ENCODE measurements at regions not wholly inside any gene's neighbourhood (a gene's known extent, or its start where the extent isn't known, plus 50 kb on each side); places are given as distances from the start of the nearest gene placed in this dataset.

GRCh38 chr1:80931178-80931577 is 869.6 kb upstream of the ADGRL2 start:
- DNase-seq, result no peak

- DNase-seq, result no peak
Measured at GRCh38 chr1:80929868-80930508, 870.7 kb upstream of the ADGRL2 start.

GRCh38 chr1:80926531-80926930 is 874.2 kb upstream of the ADGRL2 start:
- DNase-seq, result no peak

- no peak for DNase-seq
Measured at GRCh38 chr1:80925130-80925805, 875.5 kb upstream of the ADGRL2 start.

- DNase-seq, result no peak
Measured at GRCh38 chr1:80924290-80924689, 876.4 kb upstream of the ADGRL2 start.

- no peak for DNase-seq
Measured at GRCh38 chr1:80922906-80923305, 877.8 kb upstream of the ADGRL2 start.

- DNase-seq, result no peak
Measured at GRCh38 chr1:80919426-80919825, 881.3 kb upstream of the ADGRL2 start.

GRCh38 chr1:80918380-80918779 is 882.4 kb upstream of the ADGRL2 start:
- no peak for DNase-seq

- DNase-seq, result no peak
Measured at GRCh38 chr1:80917826-80918225, 882.9 kb upstream of the ADGRL2 start.

- no peak for DNase-seq
Measured at GRCh38 chr1:80917225-80917624, 883.5 kb upstream of the ADGRL2 start.

- no peak for DNase-seq
Measured at GRCh38 chr1:80915491-80915890, 885.2 kb upstream of the ADGRL2 start.

GRCh38 chr1:80910426-80910825 is 890.3 kb upstream of the ADGRL2 start:
- no peak for DNase-seq

GRCh38 chr1:80909172-80909784 is 891.5 kb upstream of the ADGRL2 start:
- no peak for DNase-seq

- no peak for DNase-seq
Measured at GRCh38 chr1:80896781-80897356, 903.9 kb upstream of the ADGRL2 start.

GRCh38 chr1:80894921-80895320 is 905.8 kb upstream of the ADGRL2 start:
- DNase-seq, result no peak

- DNase-seq, result no peak
Measured at GRCh38 chr1:80893115-80893514, 907.6 kb upstream of the ADGRL2 start.

GRCh38 chr1:80892539-80892938 is 908.2 kb upstream of the ADGRL2 start:
- no peak for DNase-seq

- DNase-seq, result no peak
Measured at GRCh38 chr1:80891871-80892270, 908.9 kb upstream of the ADGRL2 start.

GRCh38 chr1:80882553-80882952 is 918.2 kb upstream of the ADGRL2 start:
- DNase-seq, result no peak

- DNase-seq, result no peak
Measured at GRCh38 chr1:80878343-80878742, 922.4 kb upstream of the ADGRL2 start.

- no peak for DNase-seq
Measured at GRCh38 chr1:80876035-80876434, 924.7 kb upstream of the ADGRL2 start.

GRCh38 chr1:80869299-80869698 is 931.4 kb upstream of the ADGRL2 start:
- no peak for DNase-seq

GRCh38 chr1:80847904-80848303 is 952.8 kb upstream of the ADGRL2 start:
- no peak for DNase-seq

- no peak for DNase-seq
Measured at GRCh38 chr1:80846966-80847365, 953.8 kb upstream of the ADGRL2 start.
